A549 (cell line): ENCODE measurements at regions not wholly inside any gene's neighbourhood (a gene's known extent, or its start where the extent isn't known, plus 50 kb on each side); places are given as distances from the start of the nearest gene placed in this dataset.

Experiments
- ATAC-seq, 2 experiments: fragments of 200-7000 bp in 1 of 2; fragments of >200 bp in 1 of 2; cut with Nextera tagmentation in 1 of 2; cut with Tn5 transposase in 1 of 2; 3 replicates each; pipeline versions ENCODE4 v1.8.0 to v1.9.1; 2018 to 2020; ENCODE audit warnings: mild to moderate bottlenecking in 1 of 2, moderate library complexity in 1 of 2
- CTCF ChIA-PET: fragments of 300-600 bp; sonication (Branson Sonifier 250); formaldehyde crosslinking; extraction: SDS; loops from one replicate; lab custom pipeline; 2021; ENCODE audit warnings: antibody characterized with exemption, inconsistent platforms; lab: Yijun Ruan, JAX
- POLR2A ChIA-PET: fragments of 350-600 bp; formaldehyde crosslinking; extraction: SDS; loops from one replicate; lab custom pipeline; 2021; ENCODE audit warnings: antibody characterized with exemption, inconsistent platforms; lab: Yijun Ruan, JAX
- DNase-seq, 2 experiments: peaks; one replicate each; pipeline versions ENCODE4 v3.0.0 to v3.0.0-alpha.2; 2011 to 2016; ENCODE audit warnings: low read depth in 1 of 2, low spot score in 1 of 2
- FAIRE-seq: peaks from 2 replicates; lab custom pipeline; 2011; peaks lifted over from hg19 to GRCh38; lab: Jason Lieb, UNC
- H3K27ac ChIP-seq, 2 experiments: fragments of >200 bp; sonication (Bioruptor Twin); formaldehyde crosslinking; 3 replicates each; pipeline ENCODE4 v1.5.1; 2016 to 2017
- H3K4me1 ChIP-seq: fragments of >200 bp; sonication (Bioruptor Twin); formaldehyde crosslinking; 3 replicates; pipeline ENCODE4 v1.6.1; 2016
- H3K4me2 ChIP-seq: fragments of >200 bp; sonication (Bioruptor Twin); formaldehyde crosslinking; 3 replicates; pipeline ENCODE4 v1.6.1; 2016
- H3K4me3 ChIP-seq: fragments of >200 bp; sonication (Bioruptor Twin); formaldehyde crosslinking; 3 replicates; pipeline ENCODE4 v1.5.1; 2016
- H3K9me3 ChIP-seq: fragments of >200 bp; sonication (Bioruptor Twin); formaldehyde crosslinking; 3 replicates; pipeline ENCODE4 v1.6.1; 2016
- ATOH8 ChIP-seq: fragments of 250-450 bp; sonication (Bioruptor Pico); IDR thresholded peaks from 2 replicates; pipeline ENCODE4 v1.5.0; 2020; ENCODE audit warnings: low read depth, mild to moderate bottlenecking, moderate library complexity
- BHLHE40 ChIP-seq: IDR thresholded peaks from 2 replicates; pipeline ENCODE4 v1.6.1; 2012; ENCODE audit warnings: low read depth, low read length, inconsistent platforms
- CBX2 ChIP-seq: fragments of 200-600 bp; sonication (generic); IDR thresholded peaks from 2 replicates; pipeline ENCODE4 v1.6.1; 2016; ENCODE audit warnings: low read depth, mild to moderate bottlenecking, borderline replicate concordance
- CEBPB ChIP-seq, 2 experiments: fragments of >200 bp in 1 of 2; sonication (Bioruptor Twin) in 1 of 2; formaldehyde crosslinking in 1 of 2; IDR thresholded peaks; 2 replicates each; pipeline ENCODE4 v1.6.1; 2012 to 2016
- CHD4 ChIP-seq: fragments of 200-600 bp; sonication (generic); IDR thresholded peaks from 2 replicates; pipeline ENCODE4 v1.6.1; 2016; ENCODE audit warnings: antibody characterized with exemption, mild to moderate bottlenecking, borderline replicate concordance
- E2F6 ChIP-seq: IDR thresholded peaks from 2 replicates; pipeline ENCODE4 v1.6.1; 2012; ENCODE audit warnings: low read depth, borderline replicate concordance
- EHF ChIP-seq: fragments of 250-450 bp; sonication (Bioruptor Pico); IDR thresholded peaks from 2 replicates; pipeline ENCODE4 v1.5.0; 2020; ENCODE audit warnings: mild to moderate bottlenecking
- EHMT2 ChIP-seq: fragments of 200-600 bp; sonication (generic); IDR thresholded peaks from 2 replicates; pipeline ENCODE4 v1.6.1; 2016; ENCODE audit warnings: antibody characterized with exemption, low read depth, mild to moderate bottlenecking, moderate library complexity
- ESRRA ChIP-seq: fragments of 150-350 bp; IDR thresholded peaks from 2 replicates; pipeline ENCODE4 v1.6.1; 2014; ENCODE audit warnings: mild to moderate bottlenecking, low read length, borderline replicate concordance
- FOSB ChIP-seq: fragments of 250-450 bp; sonication (Bioruptor Pico); IDR thresholded peaks from 2 replicates; pipeline ENCODE4 v1.5.0; 2020; ENCODE audit warnings: mild to moderate bottlenecking, moderate library complexity
- FOSL2 ChIP-seq, 2 experiments: fragments of 450-650 bp in 1 of 2; fragments of >200 bp in 1 of 2; sonication (Bioruptor Twin) in 1 of 2; formaldehyde crosslinking; IDR thresholded peaks; 2 replicates each; pipeline versions ENCODE4 v1.5.0 to v1.6.1; 2016 to 2020; ENCODE audit warnings: mild to moderate bottlenecking in 1 of 2, moderate library complexity in 1 of 2
- FOXS1 ChIP-seq: fragments of 250-450 bp; sonication (Bioruptor Pico); IDR thresholded peaks from 2 replicates; pipeline ENCODE4 v1.5.0; 2020; ENCODE audit warnings: mild to moderate bottlenecking, moderate library complexity
- GATA3 ChIP-seq: IDR thresholded peaks from 2 replicates; pipeline ENCODE4 v1.6.1; 2012; ENCODE audit warnings: borderline replicate concordance
- HEYL ChIP-seq: fragments of 250-450 bp; sonication (Bioruptor Pico); IDR thresholded peaks from 2 replicates; pipeline ENCODE4 v1.8.0; 2021; ENCODE audit warnings: mild to moderate bottlenecking, moderate library complexity
- HOXB13 ChIP-seq: fragments of 250-450 bp; sonication (Bioruptor Pico); IDR thresholded peaks from 2 replicates; pipeline ENCODE4 v1.5.0; 2020; ENCODE audit warnings: low read depth, mild to moderate bottlenecking, moderate library complexity
- MAFK ChIP-seq: fragments of 450-650 bp; IDR thresholded peaks from 2 replicates; pipeline ENCODE4 v1.6.1; 2014; ENCODE audit not compliant: partially characterized antibody
- MAX ChIP-seq: IDR thresholded peaks from 2 replicates; pipeline ENCODE4 v1.6.1; 2012
- NFE2L2 ChIP-seq: fragments of 150-350 bp; conservative IDR thresholded peaks from 2 replicates; pipeline ENCODE4 v1.6.1; 2014; ENCODE audit warnings: low read length
- NR3C1 ChIP-seq: fragments of >200 bp; sonication (Bioruptor Twin); formaldehyde crosslinking; IDR thresholded peaks from 3 replicates; pipeline ENCODE4 v1.6.1; 2017
- PHF8 ChIP-seq: fragments of 200-600 bp; sonication (generic); IDR thresholded peaks from 2 replicates; pipeline ENCODE4 v1.6.1; 2016; ENCODE audit warnings: low read depth, mild to moderate bottlenecking, antibody characterized with exemption, moderate library complexity, borderline replicate concordance
- POLR2A ChIP-seq: IDR thresholded peaks from 2 replicates; pipeline ENCODE4 v1.6.1; 2012; ENCODE audit warnings: mild to moderate bottlenecking, low read length
- RARB ChIP-seq: fragments of 250-450 bp; sonication (Bioruptor Pico); IDR thresholded peaks from 2 replicates; pipeline ENCODE4 v1.8.0; 2021; ENCODE audit warnings: mild to moderate bottlenecking, moderate library complexity
- RCOR1 ChIP-seq: fragments of 150-350 bp; IDR thresholded peaks from 2 replicates; pipeline ENCODE4 v1.6.1; 2014; ENCODE audit warnings: antibody characterized with exemption, low read length, low read depth
- RFX5 ChIP-seq: fragments of 450-650 bp; IDR thresholded peaks from 2 replicates; pipeline ENCODE4 v1.7.1; 2014; ENCODE audit warnings: antibody characterized with exemption, mild to moderate bottlenecking, moderate library complexity
- RNF2 ChIP-seq: fragments of 200-600 bp; sonication (generic); IDR thresholded peaks from 2 replicates; pipeline ENCODE4 v1.6.1; 2016; ENCODE audit warnings: low read depth, mild to moderate bottlenecking, antibody characterized with exemption, moderate library complexity, borderline replicate concordance
- SREBF2 ChIP-seq: fragments of 450-650 bp; IDR thresholded peaks from 2 replicates; pipeline ENCODE4 v1.6.1; 2014; ENCODE audit warnings: mild to moderate bottlenecking, moderate library complexity
- TFCP2L1 ChIP-seq: fragments of 250-450 bp; sonication (Bioruptor Pico); IDR thresholded peaks from 2 replicates; pipeline ENCODE4 v1.5.0; 2021; ENCODE audit warnings: mild to moderate bottlenecking
- ZFP36 ChIP-seq: fragments of 450-650 bp; IDR thresholded peaks from 2 replicates; pipeline ENCODE4 v1.6.1; 2014; ENCODE audit warnings: borderline replicate concordance; ENCODE audit not compliant: partially characterized antibody
- ZSCAN20 ChIP-seq: fragments of 250-450 bp; sonication (Bioruptor Pico); IDR thresholded peaks from 2 replicates; pipeline ENCODE4 v1.8.0; 2022; ENCODE audit warnings: mild to moderate bottlenecking, moderate library complexity
- WGBS: methylation state at CpG from one replicate; pipeline ENCODE4 v1.1.6; 2017; ENCODE audit errors: missing lambda C conversion rate; 5-methylcytosine and 5-hydroxymethylcytosine counted together

DNA sequence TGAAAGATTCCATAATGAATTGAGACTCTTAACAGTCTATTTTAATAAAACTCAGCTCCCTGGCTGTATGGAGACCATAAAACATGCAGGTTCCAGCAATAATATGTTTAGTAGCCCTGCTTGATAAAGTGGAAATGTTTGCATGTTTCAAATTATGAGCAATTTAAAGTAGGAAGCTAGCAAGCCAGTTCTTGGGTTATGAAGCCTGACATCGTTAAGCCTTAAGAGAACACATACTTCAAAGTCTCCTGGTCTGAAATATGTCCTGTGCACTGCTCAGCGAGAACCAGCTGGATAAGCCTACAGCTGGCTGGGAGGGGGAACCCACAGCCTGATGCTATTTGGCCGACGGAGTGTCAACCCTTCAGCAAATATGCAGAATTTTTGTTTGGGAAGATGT, 140.3 kb downstream of the SALL1 start:
- H3K9me3 ChIP-seq = no peaks in the 10 kb centered on the region; the same call in 2 of the 3 replicates
- H3K4me1 ChIP-seq = no peaks in the 10 kb centered on the region
- ChIA-PET CTCF (no interaction called here), POLR2A (no interaction called here)
- ATAC-seq (no peak), FAIRE-seq (no peak), DNase-seq (no peak)
- H3K27ac ChIP-seq = no peak overlapping the region
- no peak for TF ChIP-seq FOXS1 (CRISPR knock-in tag)
- TF ChIP-seq MAFK = no peak
- TF ChIP-seq EHF (CRISPR knock-in tag) = no peak
- no peak for TF ChIP-seq CEBPB (IDR thresholded peaks at IDR 0.05)
- no peak for TF ChIP-seq NR3C1
- TF ChIP-seq ATOH8 (CRISPR knock-in tag) = no peak
- TF ChIP-seq RARB = no peak
- TF ChIP-seq FOSB (CRISPR knock-in tag) = no peak
- TF ChIP-seq SREBF2 = no peak
- no peak for TF ChIP-seq NFE2L2
- TF ChIP-seq RFX5 = no peak
- TF ChIP-seq FOSL2 (IDR thresholded peaks at IDR 0.05) = no peak
- no peak for TF ChIP-seq FOSL2 (CRISPR knock-in tag; IDR thresholded peaks at IDR 0.05)
- TF ChIP-seq BHLHE40 = no peak
- TF ChIP-seq HOXB13 (CRISPR knock-in tag) = no peak
- TF ChIP-seq GATA3 = no peak
- TF ChIP-seq CHD4 = no peak
- TF ChIP-seq ZSCAN20 = no peak
- no peak overlapping the region for H3K4me3 ChIP-seq
- 31% methylated on average over 4 of the region's 4 CpGs for WGBS
- no peak overlapping the region for H3K4me2 ChIP-seq

DNA sequence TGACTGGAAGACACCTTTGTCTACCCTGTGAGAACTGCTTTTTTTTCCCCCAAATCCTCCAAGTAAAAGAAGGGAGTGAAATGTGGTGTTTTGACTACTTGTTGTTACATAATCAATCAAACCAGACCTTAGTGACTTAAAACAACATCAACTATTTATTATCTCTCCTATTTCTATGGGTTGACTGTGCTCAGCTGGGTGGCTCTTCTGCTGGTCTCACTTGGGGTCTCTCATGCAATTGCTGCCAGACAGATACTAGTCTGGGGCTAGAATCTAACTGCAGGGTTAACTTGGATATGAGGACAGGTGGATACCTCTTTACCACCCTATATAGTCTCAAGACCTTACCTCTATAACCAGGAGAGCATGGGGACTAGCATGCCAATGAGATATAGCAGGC, 141.3 kb downstream of the SALL1 start:
- Histone ChIP-seq H3K27ac (no peak overlapping the region), H3K4me1 (no peaks in the 10 kb centered on the region), H3K9me3 (no peaks in the 10 kb centered on the region; the same call in 2 of the 3 replicates), H3K4me3 (no peak overlapping the region), H3K4me2 (no peak overlapping the region)
- ATAC-seq (no peak), FAIRE-seq (no peak), DNase-seq (no peak)
- ChIA-PET CTCF (no interaction called here), POLR2A (no interaction called here)
- TF ChIP-seq RNF2 (no peak), TFCP2L1 (CRISPR knock-in tag) (no peak), CHD4 (no peak), POLR2A (no peak), ESRRA (no peak), HEYL (CRISPR knock-in tag) (no peak), MAX (no peak), ZFP36 (no peak), PHF8 (no peak), CBX2 (no peak), EHMT2 (no peak), E2F6 (no peak)

GRCh38 chr16:51009359-51009758, 141.7 kb downstream of the SALL1 start:
- Histone ChIP-seq H3K27ac (no peak overlapping the region), H3K9me3 (no peaks in the 10 kb centered on the region; the same call in 2 of the 3 replicates), H3K4me3 (no peak overlapping the region), H3K4me1 (no peaks in the 10 kb centered on the region)
- WGBS = 0% methylated on average over 3 of the region's 3 CpGs
- CTCF ChIA-PET = no interaction called here
- DNase-seq = no peak
- FAIRE-seq = no peak
- TF ChIP-seq CEBPB (IDR thresholded peaks at IDR 0.05) = no peak
- no peak for TF ChIP-seq RCOR1
- no peak for TF ChIP-seq SREBF2
- no peak for TF ChIP-seq NFE2L2
- no peak for TF ChIP-seq E2F6
- TF ChIP-seq, all 56 proteins: peak for 0
- H3K4me2 ChIP-seq = no peak overlapping the region
- ATAC-seq = no peak
- POLR2A ChIA-PET = no interaction called here
